Activated CD4-positive, alpha-beta T cell treated with anti-CD3 and anti-CD28 coated beads, Interleukin-10, Interleukin-2, amounts not matched to agents 100 ng/mL and 50 ng/mL, durations not matched to agents 16 hours and 8 hours (primary cell): ENCODE measurements at regions not wholly inside any gene's neighbourhood (a gene's known extent, or its start where the extent isn't known, plus 50 kb on each side); places are given as distances from the start of the nearest gene placed in this dataset.
"Not testable (repeated sequence)": the region's sequence is repeated elsewhere in the genome, so short reads cannot be mapped to it uniquely, and the experiment has no call there.

Experiments
- DNase-seq: peaks from one replicate; pipeline ENCODE4 v3.0.0-alpha.2; 2020

- no peak for DNase-seq
Measured at GRCh38 chr13:111625526-111626315, 305.3 kb downstream of the TEX29 start.

GRCh38 chr13:111626371-111627305, 306.2 kb downstream of the TEX29 start:
- DNase-seq: no peak

GRCh38 chr13:111627596-111627995, 307.2 kb downstream of the TEX29 start:
- DNase-seq: no peak

GRCh38 chr13:111629016-111629415, 308.6 kb downstream of the TEX29 start:
- DNase-seq: no peak

GRCh38 chr13:111629457-111629856, 309.0 kb downstream of the TEX29 start:
- no peak for DNase-seq

- no peak for DNase-seq
Measured at GRCh38 chr13:111629926-111630325, 309.5 kb downstream of the TEX29 start.

- no peak for DNase-seq
Measured at GRCh38 chr13:111630406-111630805, 310.0 kb downstream of the TEX29 start.

GRCh38 chr13:111631271-111631670, 310.8 kb downstream of the TEX29 start:
- not testable (repeated sequence) for DNase-seq

- DNase-seq: no peak
Measured at GRCh38 chr13:111632906-111633305, 312.5 kb downstream of the TEX29 start.

- no peak for DNase-seq
Measured at GRCh38 chr13:111633401-111633800, 313.0 kb downstream of the TEX29 start.

GRCh38 chr13:111634410-111634809, 314.0 kb downstream of the TEX29 start:
- no peak for DNase-seq

- no peak for DNase-seq
Measured at GRCh38 chr13:111636271-111636670, 315.8 kb downstream of the TEX29 start.

GRCh38 chr13:111636804-111637203, 316.4 kb downstream of the TEX29 start:
- DNase-seq: no peak

- no peak for DNase-seq
Measured at GRCh38 chr13:111637365-111637764, 316.9 kb downstream of the TEX29 start.

- DNase-seq: no peak
Measured at GRCh38 chr13:111638233-111638632, 317.8 kb downstream of the TEX29 start.

- DNase-seq: no peak
Measured at GRCh38 chr13:111639196-111639705, 318.8 kb downstream of the TEX29 start.

GRCh38 chr13:111640006-111640405, 319.6 kb downstream of the TEX29 start:
- no peak for DNase-seq

GRCh38 chr13:111640476-111640875, 320.0 kb downstream of the TEX29 start:
- DNase-seq: no peak

- no peak for DNase-seq
Measured at GRCh38 chr13:111642156-111642767, 321.8 kb downstream of the TEX29 start.

GRCh38 chr13:111644750-111645149, 324.3 kb downstream of the TEX29 start:
- DNase-seq: no peak

GRCh38 chr13:111645198-111645597, 324.8 kb downstream of the TEX29 start:
- DNase-seq: no peak

GRCh38 chr13:111645598-111646455, 325.4 kb downstream of the TEX29 start:
- DNase-seq: no peak
